ENCODE measurements at regions not wholly inside any gene's neighbourhood (a gene's known extent, or its start where the extent isn't known, plus 50 kb on each side); places are given as distances from the start of the nearest gene placed in this dataset.

DNA sequence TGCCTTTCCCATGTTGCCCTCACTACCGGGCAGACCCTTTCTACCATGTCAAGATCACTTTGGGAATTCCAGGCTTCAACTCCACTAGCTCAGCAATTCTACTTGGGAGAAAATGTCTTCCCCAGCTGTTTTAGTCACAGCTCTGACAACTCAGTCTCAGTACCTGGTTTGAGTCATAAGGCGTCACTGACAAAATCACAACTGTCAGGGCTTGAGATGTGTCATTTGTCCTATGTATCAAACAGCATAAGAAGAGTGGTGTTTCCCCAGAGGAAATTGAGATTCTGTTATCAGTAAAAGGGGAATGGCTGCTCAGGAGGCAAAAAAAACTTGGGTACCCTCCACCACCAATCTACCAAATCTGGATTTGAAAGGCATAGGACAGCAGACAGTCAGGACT lies 594.9 kb upstream of the SUCLG2 start:
- TF ChIP-seq GABPA (IDR thresholded peaks at IDR 0.05; ENCODE audit: borderline replicate concordance, insufficient read depth, low read length) (no peak), CTCF (IDR thresholded peaks at IDR 0.05; ENCODE audit: control extremely low read depth in 1 of 3, insufficient read depth in 1 of 3, low read depth in 1 of 3, low read length in 3 of 3) (no peak), EZH2 (IDR thresholded peaks at IDR 0.05; ENCODE audit: low read depth, low read length, severe bottlenecking) (no peak), POLR2A (IDR thresholded peaks at IDR 0.05; ENCODE audit: control extremely low read depth in 1 of 2, low read depth in 2 of 2, low read length in 2 of 2) (no peak), CHD1 (IDR thresholded peaks at IDR 0.05; ENCODE audit: low read depth, low read length) (no peak), HDAC6 (IDR thresholded peaks at IDR 0.05; ENCODE audit: low read depth, low read length) (no peak), NRF1 (IDR thresholded peaks at IDR 0.05; ENCODE audit: low read depth, low read length) (no peak), SP1 (IDR thresholded peaks at IDR 0.05; ENCODE audit: low read depth, low read length) (no peak), HDAC2 (IDR thresholded peaks at IDR 0.05; ENCODE audit: borderline replicate concordance in 1 of 2, low read depth in 2 of 2, low read length in 2 of 2) (no peak), RXRA (IDR thresholded peaks at IDR 0.05; ENCODE audit: insufficient read depth, low read depth, low read length) (no peak), YY1 (IDR thresholded peaks at IDR 0.05; ENCODE audit: low read depth, low read length) (no peak), JUN (IDR thresholded peaks at IDR 0.05; ENCODE audit: low read depth, low read length) (no peak), RFX5 (IDR thresholded peaks at IDR 0.05; ENCODE audit: borderline replicate concordance, low read depth, low read length) (no peak), BRCA1 (IDR thresholded peaks at IDR 0.05; ENCODE audit: low read depth, low read length) (no peak)
